Ovary (tissue), 3 donors: ENCODE measurements at regions not wholly inside any gene's neighbourhood (a gene's known extent, or its start where the extent isn't known, plus 50 kb on each side); places are given as distances from the start of the nearest gene placed in this dataset.

Source experiments
- EP300 ChIP-seq: sonication (generic); formaldehyde crosslinking; IDR thresholded peaks from one replicate; pipeline ENCODE4 v1.6.1; 2017; ENCODE audit warnings: antibody characterized with exemption
- POLR2A ChIP-seq: fragments of 450-650 bp; IDR thresholded peaks from one replicate; pipeline ENCODE4 v1.6.1; 2017; ENCODE audit warnings: antibody characterized with exemption, mild to moderate bottlenecking, moderate library complexity
- TF ChIP-seq, protein P1 (sequence below), 3 donors: fragments of 450-650 bp in 2 of 3; fragments of 200-600 bp in 1 of 3; IDR thresholded peaks; one replicate each; pipeline versions ENCODE4 v1.5.1 to v1.8.0; 2016 to 2022; ENCODE audit warnings: antibody characterized with exemption in 3 of 3, mild to moderate bottlenecking in 1 of 3
- donor health status: DM: no; HTN: no; CAD: no.

DNA sequence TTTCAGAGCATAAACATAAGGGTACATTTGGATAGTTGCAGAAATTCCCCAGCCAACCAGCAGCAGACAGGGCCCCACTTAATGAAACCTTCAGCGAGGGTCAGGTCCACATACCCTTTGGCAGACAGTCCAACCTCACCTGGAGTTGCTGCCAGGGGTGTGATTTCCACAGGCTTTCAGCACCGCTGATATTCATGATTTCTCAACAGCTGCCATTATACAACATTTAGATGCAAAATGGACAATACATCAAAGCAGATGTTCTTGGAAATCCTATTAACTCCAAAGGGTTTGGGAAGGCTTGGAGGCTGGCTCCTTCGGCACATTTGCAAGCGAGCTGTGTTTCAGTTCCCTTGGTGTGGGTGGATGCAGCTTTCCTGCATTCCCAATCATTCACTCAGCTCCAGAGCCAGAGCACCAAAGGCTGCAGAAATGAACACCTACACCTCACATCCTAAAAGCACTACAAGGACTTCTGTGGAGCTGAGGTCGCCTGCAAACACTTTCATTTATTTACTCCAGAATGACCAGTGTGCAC is 147.2 kb upstream of the VSTM2B start:
- TF ChIP-seq, protein P1, sequence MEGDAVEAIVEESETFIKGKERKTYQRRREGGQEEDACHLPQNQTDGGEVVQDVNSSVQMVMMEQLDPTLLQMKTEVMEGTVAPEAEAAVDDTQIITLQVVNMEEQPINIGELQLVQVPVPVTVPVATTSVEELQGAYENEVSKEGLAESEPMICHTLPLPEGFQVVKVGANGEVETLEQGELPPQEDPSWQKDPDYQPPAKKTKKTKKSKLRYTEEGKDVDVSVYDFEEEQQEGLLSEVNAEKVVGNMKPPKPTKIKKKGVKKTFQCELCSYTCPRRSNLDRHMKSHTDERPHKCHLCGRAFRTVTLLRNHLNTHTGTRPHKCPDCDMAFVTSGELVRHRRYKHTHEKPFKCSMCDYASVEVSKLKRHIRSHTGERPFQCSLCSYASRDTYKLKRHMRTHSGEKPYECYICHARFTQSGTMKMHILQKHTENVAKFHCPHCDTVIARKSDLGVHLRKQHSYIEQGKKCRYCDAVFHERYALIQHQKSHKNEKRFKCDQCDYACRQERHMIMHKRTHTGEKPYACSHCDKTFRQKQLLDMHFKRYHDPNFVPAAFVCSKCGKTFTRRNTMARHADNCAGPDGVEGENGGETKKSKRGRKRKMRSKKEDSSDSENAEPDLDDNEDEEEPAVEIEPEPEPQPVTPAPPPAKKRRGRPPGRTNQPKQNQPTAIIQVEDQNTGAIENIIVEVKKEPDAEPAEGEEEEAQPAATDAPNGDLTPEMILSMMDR (IDR thresholded peaks at IDR 0.05): no peak
- TF ChIP-seq EP300 (no peak), POLR2A (no peak)
